DND-41 (cell line): ENCODE measurements at regions not wholly inside any gene's neighbourhood (a gene's known extent, or its start where the extent isn't known, plus 50 kb on each side); places are given as distances from the start of the nearest gene placed in this dataset.

Experiments used
- CTCF ChIP-seq: IDR thresholded peaks from 2 replicates; pipeline ENCODE4 v1.5.1; 2012; ENCODE audit warnings: borderline replicate concordance, low read length, moderate library complexity, mild to moderate bottlenecking; ENCODE audit not compliant: poor library complexity, severe bottlenecking; ENCODE audit errors: extremely low read depth
- EZH2 ChIP-seq: IDR thresholded peaks from 3 replicates; pipeline ENCODE4 v1.6.1; 2012; ENCODE audit warnings: borderline replicate concordance, low read depth, mild to moderate bottlenecking, moderate library complexity, low read length, inconsistent platforms; ENCODE audit not compliant: severe bottlenecking

GRCh38 chr22:48322907-48323306, 1504.8 kb downstream of the BRD1 start:
- TF ChIP-seq CTCF: no peak
- no peak for TF ChIP-seq EZH2
